ENCODE measurements at regions not wholly inside any gene's neighbourhood (a gene's known extent, or its start where the extent isn't known, plus 50 kb on each side); places are given as distances from the start of the nearest gene placed in this dataset.

GRCh38 chr6:97557355-97557754, 274.3 kb upstream of the MMS22L start:
- Histone ChIP-seq H3K36me3 (no peaks in the 10 kb centered on the region), H3K9me3 (no peaks in the 10 kb centered on the region), H3K4me3 (no peak overlapping the region), H3K27me3 (no peaks in the 10 kb centered on the region), H3K4me1 (no peaks in the 10 kb centered on the region), H3K27ac (no peak overlapping the region)
- TF ChIP-seq CTCF (IDR thresholded peaks at IDR 0.05), result no peak
- DNase-seq (no peak), ATAC-seq (no peak)
- intact Hi-C loops (cut with DNase I), result no loop called here

GRCh38 chr6:97563529-97563928, 280.5 kb upstream of the MMS22L start:
- Histone ChIP-seq H3K27me3 (no peaks in the 10 kb centered on the region), H3K27ac (no peak overlapping the region), H3K9me3 (no peaks in the 10 kb centered on the region), H3K4me1 (no peaks in the 10 kb centered on the region), H3K4me3 (no peak overlapping the region), H3K36me3 (no peaks in the 10 kb centered on the region)
- no peak for DNase-seq
- intact Hi-C loops (cut with DNase I), result no loop called here
- TF ChIP-seq CTCF (IDR thresholded peaks at IDR 0.05), result no peak
- ATAC-seq, result no peak

- TF ChIP-seq CTCF (IDR thresholded peaks at IDR 0.05), result no peak
- H3K4me3 ChIP-seq, result no peak overlapping the region
- no peaks in the 10 kb centered on the region for H3K27me3 ChIP-seq
- no peaks in the 10 kb centered on the region for H3K36me3 ChIP-seq
- intact Hi-C loops (cut with DNase I), result no loop called here
- no peak for ATAC-seq
- H3K4me1 ChIP-seq, result no peaks in the 10 kb centered on the region
- H3K9me3 ChIP-seq, result no peaks in the 10 kb centered on the region
- no peak overlapping the region for H3K27ac ChIP-seq
- DNase-seq, result no peak
Measured at GRCh38 chr6:97572943-97573342, 289.9 kb upstream of the MMS22L start.

- ATAC-seq (no peak), DNase-seq (peak in 2 of 4 donors; percentile 1 to 8)
- no peaks in the 10 kb centered on the region for H3K36me3 ChIP-seq
- H3K27me3 ChIP-seq, result no peaks in the 10 kb centered on the region
- no peaks in the 10 kb centered on the region for H3K9me3 ChIP-seq
- intact Hi-C loops (cut with DNase I), result no loop called here
- no peak for TF ChIP-seq CTCF (IDR thresholded peaks at IDR 0.05)
- no peaks in the 10 kb centered on the region for H3K4me1 ChIP-seq
- no peak overlapping the region for H3K27ac ChIP-seq
- H3K4me3 ChIP-seq, result no peak overlapping the region
Measured at GRCh38 chr6:97586344-97586743, 303.3 kb upstream of the MMS22L start.

GRCh38 chr6:97591955-97592354, 308.9 kb upstream of the MMS22L start:
- ATAC-seq (no peak), DNase-seq (no peak)
- H3K9me3 ChIP-seq, result no peaks in the 10 kb centered on the region
- no peaks in the 10 kb centered on the region for H3K27me3 ChIP-seq
- no peaks in the 10 kb centered on the region for H3K36me3 ChIP-seq
- no peak overlapping the region for H3K4me3 ChIP-seq
- H3K27ac ChIP-seq, result no peak overlapping the region
- TF ChIP-seq CTCF (IDR thresholded peaks at IDR 0.05), result no peak
- intact Hi-C loops (cut with DNase I), result no loop called here
- H3K4me1 ChIP-seq, result no peaks in the 10 kb centered on the region

All from left lung (tissue), 4 donors.